Pancreas (tissue), 10 donors: ENCODE measurements at regions not wholly inside any gene's neighbourhood (a gene's known extent, or its start where the extent isn't known, plus 50 kb on each side); places are given as distances from the start of the nearest gene placed in this dataset.

Experiments
- ATAC-seq, 4 donors: fragments of 200-7000 bp; cut with Tn5 transposase; one replicate each; pipeline versions ENCODE4 v1.8.0 to v1.9.1; 2020; ENCODE audit warnings: mild to moderate bottlenecking in 4 of 4, moderate library complexity in 4 of 4
- DNase-seq, 6 donors: peaks; one replicate each; pipeline ENCODE4 v3.0.0-alpha.2; 2020
- FAIRE-seq: peaks from 2 replicates; lab custom pipeline; 2012; peaks lifted over from hg19 to GRCh38; lab: Jason Lieb, UNC
- H3K27ac ChIP-seq, 4 donors: fragments of 200-600 bp; sonication (generic); 1 replicate in 3 of 4; 2 replicates in 1 of 4; pipeline versions ENCODE4 v1.5.0 to v1.8.0; 2020
- H3K27me3 ChIP-seq, 4 donors: fragments of 200-600 bp; one replicate each; pipeline ENCODE4 v1.8.0; 2021
- H3K36me3 ChIP-seq, 3 donors: fragments of 200-600 bp; sonication (generic) in 1 of 3; one replicate each; pipeline versions ENCODE4 v1.5.0 to v1.8.0; 2020 to 2021
- H3K4me1 ChIP-seq, 3 donors: fragments of 200-600 bp; one replicate each; pipeline ENCODE4 v1.8.0; 2021
- H3K4me3 ChIP-seq, 4 donors: fragments of 200-600 bp; sonication (generic) in 2 of 4; one replicate each; pipeline versions ENCODE4 v1.5.0 to v1.8.0; 2020 to 2021
- H3K9me3 ChIP-seq, 4 donors: fragments of 200-600 bp; one replicate each; pipeline ENCODE4 v1.8.0; 2021
- CTCF ChIP-seq, 4 donors: fragments of 200-600 bp; sonication (generic) in 3 of 4; IDR thresholded peaks; one replicate each; pipeline versions ENCODE4 v1.5.0 to v1.8.0; 2021; ENCODE audit warnings: antibody characterized with exemption in 4 of 4
- WGBS, 2 donors: extraction: QIAGEN DNeasy Blood & Tissue Kit; methylation state at CpG; one replicate each; pipeline ENCODE4 v1.1.7; 2013; 5-methylcytosine and 5-hydroxymethylcytosine counted together
- intact Hi-C, 3 donors: fragments of 100-400 bp; cut with DNase I; formaldehyde crosslinking; loops; one replicate each; pipeline versions ENCODE4 v1.11.1 to v1.14.2; 2022
- donor health status: healthy with polysubstance abuse.
- donor health status: DM: no; HTN: no; CAD: no; lungs with moderate emphysema.
- donor health status: DM: no; HTN: no; CAD: no.
- donor health status: control.
- donor health status: control.
- donor health status: Bipolar disorder and iron deficiency.
- donor health status: DM: yes; HTN: yes; CAD: no.
- donor health status: DM: no; HTN: no; CAD: no.
- donor health status: DM: no; HTN: no; CAD: no.
- donor health status: DM: yes; HTN: yes; CAD: no.

- TF ChIP-seq CTCF (IDR thresholded peaks at IDR 0.05): no peak
- ATAC-seq (no peak), FAIRE-seq (no peak), DNase-seq (no peak)
- 57 to 77% methylated on average over 3 of the region's 3 CpGs for WGBS, 2 donors
- H3K36me3 ChIP-seq: no peaks in the 10 kb centered on the region
- intact Hi-C loops: loop anchor here in 1 of 3 donors (10.0 kb wide), 1 partner anchor 278 kb away; no protein-coding TSS in a partner anchor
- H3K4me3 ChIP-seq: no peak overlapping the region
- H3K27ac ChIP-seq: no peak overlapping the region
- no peaks in the 10 kb centered on the region for H3K27me3 ChIP-seq
- H3K4me1 ChIP-seq: no peaks in the 10 kb centered on the region
- H3K9me3 ChIP-seq: no peaks in the 10 kb centered on the region
Measured at GRCh38 chr3:59576606-59577005, 526.8 kb upstream of the CFAP20DC start.

DNA sequence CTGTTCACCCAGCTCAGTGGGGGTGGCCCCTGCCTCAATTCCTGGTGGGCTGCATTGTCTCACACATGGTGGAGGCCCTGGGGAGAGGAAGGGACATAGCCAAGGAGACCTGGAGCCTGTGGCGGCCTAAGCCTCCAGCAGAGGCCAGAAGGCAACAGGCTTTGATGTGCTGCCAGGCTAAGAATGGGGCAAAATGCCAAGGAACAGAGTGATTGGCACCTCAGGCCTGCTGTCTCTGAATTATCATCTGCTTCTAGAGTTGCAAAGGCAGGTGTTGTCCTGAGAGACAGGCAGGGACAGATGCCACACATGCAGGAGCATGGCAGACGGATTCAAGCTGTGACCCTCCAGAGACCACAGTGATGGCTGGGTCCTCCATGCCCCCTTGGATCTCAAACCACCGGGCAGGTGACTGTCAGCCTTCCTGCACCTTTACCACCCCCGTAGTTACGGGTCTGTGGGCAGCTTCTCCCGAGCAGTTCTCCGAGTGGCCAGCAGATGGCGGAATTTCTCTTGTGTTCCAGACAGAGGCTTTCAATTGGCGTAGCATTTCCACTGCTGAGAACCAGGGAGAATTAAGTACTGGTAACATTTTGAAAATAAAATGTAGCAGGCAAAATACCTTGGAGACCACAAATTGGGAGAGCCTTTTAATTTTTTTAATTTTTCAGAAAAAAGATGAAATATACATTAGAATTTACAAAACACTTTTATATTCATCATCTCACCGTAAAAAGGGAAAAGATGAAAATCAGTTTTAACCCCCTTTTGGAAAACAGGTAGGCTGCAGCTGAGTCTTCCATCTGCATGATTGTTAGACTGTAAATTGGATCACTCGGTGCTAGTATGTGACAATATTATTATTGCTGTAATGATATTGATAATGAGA, 525.5 kb upstream of the CFAP20DC start:
- DNase-seq (peak; percentile 68 to 97 (median 88)), ATAC-seq (peak; percentile 88 to 95 (median 93)), FAIRE-seq (no peak)
- H3K27me3 ChIP-seq: no peaks in the 10 kb centered on the region
- H3K27ac ChIP-seq: no peak overlapping the region
- no peaks in the 10 kb centered on the region for H3K9me3 ChIP-seq
- no peaks in the 10 kb centered on the region for H3K4me1 ChIP-seq
- WGBS, 2 donors: 14% methylated on average over 11 of the region's 11 CpGs
- TF ChIP-seq CTCF (IDR thresholded peaks at IDR 0.05): peak; percentile 91 to 99 (median 96)
- intact Hi-C loops: loop anchor here in 1 of 3 donors (10.0 kb wide), 1 partner anchor 279 kb away; no protein-coding TSS in a partner anchor
- no peaks in the 10 kb centered on the region for H3K36me3 ChIP-seq
- no peak overlapping the region for H3K4me3 ChIP-seq

DNA sequence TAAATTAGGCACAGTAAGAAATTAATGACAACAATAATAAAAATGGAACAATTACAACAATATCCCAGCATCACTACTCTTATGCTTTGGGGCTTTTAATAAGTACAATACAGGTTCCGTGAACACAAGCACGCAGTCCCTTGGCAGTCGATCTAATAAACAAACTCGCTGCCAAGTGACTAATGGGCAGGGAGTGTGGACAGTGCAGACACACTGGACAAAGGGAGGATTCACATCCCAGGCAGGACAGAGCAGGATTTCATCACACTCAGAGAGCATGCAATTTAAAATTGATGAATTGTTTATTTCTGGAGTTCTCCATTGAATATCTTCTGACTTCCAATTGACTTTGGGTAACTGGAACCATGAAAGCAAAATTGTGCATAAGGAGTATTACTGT, 524.1 kb upstream of the CFAP20DC start:
- Histone ChIP-seq H3K4me1 (no peaks in the 10 kb centered on the region), H3K27me3 (no peaks in the 10 kb centered on the region), H3K4me3 (no peak overlapping the region), H3K36me3 (no peaks in the 10 kb centered on the region), H3K27ac (no peak overlapping the region), H3K9me3 (no peaks in the 10 kb centered on the region)
- intact Hi-C loops: loop anchor here in 1 of 3 donors (10.0 kb wide), 1 partner anchor 281 kb away; no protein-coding TSS in a partner anchor
- DNase-seq: no peak
- peak in 3 of 4 donors; percentile 31 to 64 (median 59) for ATAC-seq
- no peak for TF ChIP-seq CTCF (IDR thresholded peaks at IDR 0.05)
- FAIRE-seq: no peak
- 14 to 15% methylated on average over 4 of the region's 4 CpGs for WGBS, 2 donors

DNA sequence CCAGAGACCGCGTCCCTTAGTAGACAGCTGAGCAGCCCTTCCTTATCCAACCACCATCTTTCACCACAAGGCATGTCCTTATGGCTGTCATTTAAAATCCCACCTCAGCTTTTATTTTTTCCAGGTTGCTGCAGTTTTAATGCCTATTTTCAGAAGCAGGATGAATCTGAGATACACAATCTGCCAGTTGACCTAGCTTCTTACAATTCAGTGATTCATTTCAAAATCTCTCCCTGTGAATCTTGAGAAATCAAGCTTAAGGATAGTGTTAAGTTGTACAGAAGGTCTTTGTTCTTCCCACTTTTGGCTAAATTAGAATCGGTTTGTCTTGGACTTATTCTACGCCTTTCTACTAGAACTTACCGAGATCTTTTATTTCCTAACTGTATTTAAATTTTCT, 522.3 kb upstream of the CFAP20DC start:
- H3K4me3 ChIP-seq: no peak overlapping the region
- FAIRE-seq (no peak), ATAC-seq (no peak), DNase-seq (no peak)
- no peak overlapping the region for H3K27ac ChIP-seq
- H3K27me3 ChIP-seq: no peaks in the 10 kb centered on the region
- WGBS, 2 donors: 96 to 99% methylated on average over 5 of the region's 5 CpGs
- no peaks in the 10 kb centered on the region for H3K4me1 ChIP-seq
- intact Hi-C loops: loop anchor here in 1 of 3 donors (10.0 kb wide), 1 partner anchor 283 kb away; no protein-coding TSS in a partner anchor
- no peaks in the 10 kb centered on the region for H3K36me3 ChIP-seq
- no peaks in the 10 kb centered on the region for H3K9me3 ChIP-seq
- TF ChIP-seq CTCF (IDR thresholded peaks at IDR 0.05): no peak
